ENCODE measurements at regions not wholly inside any gene's neighbourhood (a gene's known extent, or its start where the extent isn't known, plus 50 kb on each side); places are given as distances from the start of the nearest gene placed in this dataset.

GRCh38 chr10:23702977-23703414, 264.1 kb downstream of the OTUD1 start:
- TF ChIP-seq CTCF (IDR thresholded peaks at IDR 0.05) (peak in 3 of 4 experiments; percentile 8 to 57 (median 47)), POLR2AphosphoS5 (IDR thresholded peaks at IDR 0.05) (no peak), POLR2A (IDR thresholded peaks at IDR 0.05) (no peak), EP300 (IDR thresholded peaks at IDR 0.05) (no peak)

All from sigmoid colon (tissue), 4 donors.